ENCODE measurements at regions not wholly inside any gene's neighbourhood (a gene's known extent, or its start where the extent isn't known, plus 50 kb on each side); places are given as distances from the start of the nearest gene placed in this dataset.
"Not testable (repeated sequence)": the region's sequence is repeated elsewhere in the genome, so short reads cannot be mapped to it uniquely, and the experiment has no call there.

- no peak for DNase-seq
Observed at GRCh38 chr3:181920409-181920808, 208.7 kb downstream of the SOX2 start.

GRCh38 chr3:181921220-181921619 lies 209.5 kb downstream of the SOX2 start:
- no peak for DNase-seq

- not testable (repeated sequence) for DNase-seq
Observed at GRCh38 chr3:181925841-181926240, 214.1 kb downstream of the SOX2 start.

- DNase-seq, result no peak
Observed at GRCh38 chr3:181929501-181929900, 217.8 kb downstream of the SOX2 start.

- DNase-seq, result no peak
Observed at GRCh38 chr3:181930105-181930504, 218.4 kb downstream of the SOX2 start.

- no peak for DNase-seq
Observed at GRCh38 chr3:181932039-181932438, 220.3 kb downstream of the SOX2 start.

GRCh38 chr3:181933052-181933618 lies 221.4 kb downstream of the SOX2 start:
- no peak for DNase-seq

GRCh38 chr3:181935915-181936314 lies 224.2 kb downstream of the SOX2 start:
- DNase-seq, result no peak

GRCh38 chr3:181936774-181937173 lies 225.0 kb downstream of the SOX2 start:
- no peak for DNase-seq

- DNase-seq, result not testable (repeated sequence)
Observed at GRCh38 chr3:181938580-181938979, 226.9 kb downstream of the SOX2 start.

GRCh38 chr3:181940703-181941102 lies 229.0 kb downstream of the SOX2 start:
- no peak for DNase-seq

- DNase-seq, result no peak
Observed at GRCh38 chr3:181941250-181941649, 229.5 kb downstream of the SOX2 start.

GRCh38 chr3:181943285-181943684 lies 231.6 kb downstream of the SOX2 start:
- no peak for DNase-seq

GRCh38 chr3:181947606-181948005 lies 235.9 kb downstream of the SOX2 start:
- DNase-seq, result no peak

- no peak for DNase-seq
Observed at GRCh38 chr3:181948286-181948685, 236.6 kb downstream of the SOX2 start.

- DNase-seq, result no peak
Observed at GRCh38 chr3:181952221-181952620, 240.5 kb downstream of the SOX2 start.

GRCh38 chr3:181952929-181953328 lies 241.2 kb downstream of the SOX2 start:
- no peak for DNase-seq

- DNase-seq, result no peak
Observed at GRCh38 chr3:181955566-181955965, 243.8 kb downstream of the SOX2 start.

- no peak for DNase-seq
Observed at GRCh38 chr3:181956122-181956521, 244.4 kb downstream of the SOX2 start.

GRCh38 chr3:181966393-181966792 lies 254.7 kb downstream of the SOX2 start:
- DNase-seq, result no peak

GRCh38 chr3:181969925-181970324 lies 258.2 kb downstream of the SOX2 start:
- DNase-seq, result no peak

GRCh38 chr3:181971424-181971823 lies 259.7 kb downstream of the SOX2 start:
- no peak for DNase-seq

- DNase-seq, result no peak
Observed at GRCh38 chr3:181974198-181974597, 262.5 kb downstream of the SOX2 start.

GRCh38 chr3:181976526-181976925 lies 264.8 kb downstream of the SOX2 start:
- DNase-seq, result no peak

- DNase-seq, result no peak
Observed at GRCh38 chr3:181985386-181985785, 273.7 kb downstream of the SOX2 start.
